GM21390 (cell line): ENCODE measurements at regions not wholly inside any gene's neighbourhood (a gene's known extent, or its start where the extent isn't known, plus 50 kb on each side); places are given as distances from the start of the nearest gene placed in this dataset.
"Not testable (repeated sequence)": the region's sequence is repeated elsewhere in the genome, so short reads cannot be mapped to it uniquely, and the experiment has no call there.

Experiments
- ATAC-seq: cut with Tn5 transposase; IDR thresholded peaks from one replicate; pipeline ENCODE4 v1.9.1; 2021; ENCODE audit not compliant: unreplicated experiment

- no peak for ATAC-seq
These were observed 181.9 kb downstream of the TMEM200A start for GRCh38 chr6:130547723-130548122.

GRCh38 chr6:130557481-130558112 is 191.8 kb downstream of the TMEM200A start:
- no peak for ATAC-seq

- ATAC-seq = no peak
These were observed 192.3 kb downstream of the TMEM200A start for GRCh38 chr6:130558131-130558530.

GRCh38 chr6:130559166-130559565 is 193.3 kb downstream of the TMEM200A start:
- no peak for ATAC-seq

- ATAC-seq = no peak
These were observed 194.4 kb downstream of the TMEM200A start for GRCh38 chr6:130560231-130560630.

GRCh38 chr6:130561159-130561558 is 195.3 kb downstream of the TMEM200A start:
- not testable (repeated sequence) for ATAC-seq

- no peak for ATAC-seq
These were observed 199.9 kb downstream of the TMEM200A start for GRCh38 chr6:130565696-130566095.

- no peak for ATAC-seq
These were observed 208.3 kb downstream of the TMEM200A start for GRCh38 chr6:130574146-130574545.

- no peak for ATAC-seq
These were observed 209.7 kb downstream of the TMEM200A start for GRCh38 chr6:130575557-130575956.

- peak; percentile 99 for ATAC-seq
These were observed 210.2 kb downstream of the TMEM200A start for GRCh38 chr6:130575971-130576370.

- no peak for ATAC-seq
These were observed 211.5 kb downstream of the TMEM200A start for GRCh38 chr6:130577178-130577919.

- no peak for ATAC-seq
These were observed 212.9 kb downstream of the TMEM200A start for GRCh38 chr6:130578713-130579112.

- no peak for ATAC-seq
These were observed 217.5 kb downstream of the TMEM200A start for GRCh38 chr6:130583268-130583667.

GRCh38 chr6:130585587-130585986 is 219.8 kb downstream of the TMEM200A start:
- no peak for ATAC-seq

- no peak for ATAC-seq
These were observed 222.1 kb downstream of the TMEM200A start for GRCh38 chr6:130587778-130588520.

- no peak for ATAC-seq
These were observed 227.4 kb downstream of the TMEM200A start for GRCh38 chr6:130593200-130593599.

- ATAC-seq = no peak
These were observed 228.1 kb downstream of the TMEM200A start for GRCh38 chr6:130593948-130594347.

- ATAC-seq = no peak
These were observed 228.9 kb upstream of the SMLR1 start for GRCh38 chr6:130598021-130598989.

GRCh38 chr6:130600880-130601341 is 226.3 kb upstream of the SMLR1 start:
- no peak for ATAC-seq

- no peak for ATAC-seq
These were observed 224.9 kb upstream of the SMLR1 start for GRCh38 chr6:130602151-130602770.
